Left ventricle myocardium superior (tissue), 1 donor: ENCODE measurements at regions not wholly inside any gene's neighbourhood (a gene's known extent, or its start where the extent isn't known, plus 50 kb on each side); places are given as distances from the start of the nearest gene placed in this dataset.
"Not testable (repeated sequence)": the region's sequence is repeated elsewhere in the genome, so short reads cannot be mapped to it uniquely, and the experiment has no call there.

ENCODE experiments used
- ATAC-seq: fragments of 200-7000 bp; cut with Tn5 transposase; one replicate; pipeline ENCODE4 v1.9.1; 2020; ENCODE audit warnings: mild to moderate bottlenecking, moderate library complexity
- DNase-seq: peaks from one replicate; pipeline ENCODE4 v3.0.0-alpha.2; 2020
- intact Hi-C: fragments of 100-400 bp; cut with micrococcal nuclease; formaldehyde crosslinking; loops from one replicate; pipeline ENCODE4 v1.11.0; 2022
- donor health status: DM: no; HTN: yes; CAD: no; lungs with severe emphysema.

DNA sequence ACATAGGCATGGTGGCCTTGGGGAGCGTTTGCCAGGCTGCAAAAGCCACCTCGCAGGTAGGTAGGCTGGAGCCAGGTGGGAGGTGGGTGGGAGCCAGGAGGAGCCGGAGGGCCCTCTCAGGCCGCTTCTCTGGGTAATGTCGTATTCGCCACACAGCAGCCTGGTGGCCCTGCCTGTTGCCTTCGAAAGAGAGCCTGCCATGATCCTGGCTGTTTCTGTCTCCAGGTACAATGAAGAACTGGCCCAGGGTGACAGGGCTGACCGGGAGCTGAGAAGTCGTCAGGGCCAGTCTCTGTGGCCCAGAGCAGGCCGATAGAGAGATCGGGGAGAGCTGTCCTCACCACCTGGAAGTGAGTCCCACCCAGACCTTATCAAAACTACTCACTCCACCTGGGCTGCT lies 4477.8 kb upstream of the OR11H1 start:
- ATAC-seq, DNase-seq, intact Hi-C loops: not testable (repeated sequence)

GRCh38 chr22:11051401-11052112 lies 4476.4 kb upstream of the OR11H1 start:
- DNase-seq, intact Hi-C loops, ATAC-seq: not testable (repeated sequence)

- ATAC-seq, result peak; percentile 26
- DNase-seq, intact Hi-C loops: not testable (repeated sequence)
Observed at GRCh38 chr22:11053403-11054344, 4474.3 kb upstream of the OR11H1 start.

DNA sequence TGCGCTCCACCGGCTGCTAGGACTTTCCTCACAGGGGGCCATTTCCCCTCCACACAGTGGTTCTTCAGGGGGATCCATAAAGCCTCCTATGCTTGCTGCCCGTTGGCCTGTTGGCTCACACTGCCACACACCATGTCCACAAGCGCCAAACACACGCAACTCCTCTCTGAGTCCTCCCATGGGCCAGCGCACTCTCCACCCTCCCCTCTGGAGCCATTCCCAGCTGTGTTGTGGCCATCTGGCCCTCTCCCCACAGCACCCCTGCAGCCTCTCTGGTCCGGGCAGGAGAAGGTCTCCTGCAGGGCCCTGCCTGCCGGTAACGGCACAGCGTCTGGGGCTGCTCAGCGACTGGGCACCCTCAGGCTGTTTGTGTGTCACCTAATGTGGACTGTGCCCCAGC lies 4473.3 kb upstream of the OR11H1 start:
- ATAC-seq, intact Hi-C loops, DNase-seq: not testable (repeated sequence)

GRCh38 chr22:11055176-11055575 lies 4472.8 kb upstream of the OR11H1 start:
- intact Hi-C loops, DNase-seq: not testable (repeated sequence)
- peak; percentile 4 for ATAC-seq

- DNase-seq, intact Hi-C loops: not testable (repeated sequence)
Observed at GRCh38 chr22:11057955-11058547, 4469.9 kb upstream of the OR11H1 start.

DNA sequence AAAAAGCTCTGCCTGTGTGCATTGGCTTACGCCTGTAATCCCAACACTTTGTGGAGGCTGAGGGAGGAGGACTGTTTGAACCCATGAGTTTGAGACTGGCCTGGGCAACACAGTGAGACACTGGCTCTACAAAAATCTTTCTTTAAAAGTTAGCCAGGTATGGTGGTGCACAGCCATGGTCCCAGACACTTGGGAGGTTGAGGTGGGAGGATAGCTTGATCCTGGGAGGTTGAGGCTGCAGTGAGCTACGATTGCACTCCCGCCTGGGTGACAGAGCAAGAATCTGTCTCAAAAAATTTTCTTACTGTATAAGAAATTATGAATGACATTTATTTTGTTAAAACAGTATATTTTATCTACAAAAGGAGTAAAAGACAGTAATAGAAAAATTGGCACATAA lies 4468.9 kb upstream of the OR11H1 start:
- ATAC-seq, DNase-seq, intact Hi-C loops: not testable (repeated sequence)

More at GRCh38 chr22:11057955-11058547, 4469.9 kb upstream of the OR11H1 start:
- not testable (repeated sequence) for ATAC-seq

- intact Hi-C loops, ATAC-seq, DNase-seq: not testable (repeated sequence)
Observed at GRCh38 chr22:11060797-11061196, 4467.2 kb upstream of the OR11H1 start.

- ATAC-seq, DNase-seq, intact Hi-C loops: not testable (repeated sequence)
Observed at GRCh38 chr22:11062534-11062933, 4465.5 kb upstream of the OR11H1 start.

DNA sequence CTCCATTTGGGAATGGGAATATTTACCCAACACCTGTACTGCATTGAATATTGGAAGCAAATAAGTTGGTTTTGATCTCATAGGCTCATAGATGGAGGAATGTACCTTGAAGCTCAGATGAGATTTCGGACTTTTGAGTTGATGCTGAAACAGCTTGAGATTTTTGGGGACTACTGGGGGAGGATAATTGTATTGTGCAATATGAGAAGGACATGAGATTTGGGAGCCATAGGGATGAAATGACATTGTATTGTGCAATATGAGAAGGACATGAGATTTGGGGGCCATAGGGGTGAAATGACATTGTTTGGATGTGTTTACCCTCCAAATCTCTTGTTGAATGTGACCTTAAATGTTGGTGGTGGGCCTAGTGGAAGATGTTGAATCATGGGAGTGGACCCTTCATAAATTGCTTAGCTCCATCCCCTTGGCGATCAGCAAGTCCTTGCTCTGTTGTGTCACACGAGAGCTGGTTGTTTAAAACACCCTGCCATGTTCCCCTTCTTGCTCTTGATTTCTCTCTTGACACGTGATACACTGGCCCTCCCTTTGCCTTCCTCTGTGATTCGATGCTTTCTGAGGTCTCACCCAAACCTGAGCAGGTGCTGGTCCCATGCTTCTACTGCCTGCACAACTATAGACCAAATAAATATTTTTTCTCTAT lies 4464.8 kb upstream of the OR11H1 start:
- ATAC-seq, intact Hi-C loops, DNase-seq: not testable (repeated sequence)

DNA sequence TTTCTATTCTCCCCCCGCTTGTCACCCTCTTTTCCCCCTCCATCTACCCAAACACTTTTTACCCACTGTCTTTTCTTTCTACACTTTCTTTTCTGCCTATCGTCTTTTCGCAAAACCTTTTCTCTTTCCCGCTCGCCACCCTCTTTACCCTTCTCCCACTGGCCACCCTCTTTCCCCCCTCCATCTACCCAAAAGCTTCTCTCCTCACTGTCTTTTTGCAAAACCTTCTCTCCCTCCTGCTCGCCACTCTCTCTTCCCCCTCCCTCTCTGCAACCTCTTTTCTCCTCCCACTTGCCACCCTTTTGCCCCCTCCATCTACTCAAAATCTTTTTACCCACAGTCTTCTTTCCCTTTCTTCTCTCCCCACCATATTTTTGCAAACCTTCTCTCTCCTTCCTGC lies 4462.8 kb upstream of the OR11H1 start:
- ATAC-seq, intact Hi-C loops, DNase-seq: not testable (repeated sequence)

DNA sequence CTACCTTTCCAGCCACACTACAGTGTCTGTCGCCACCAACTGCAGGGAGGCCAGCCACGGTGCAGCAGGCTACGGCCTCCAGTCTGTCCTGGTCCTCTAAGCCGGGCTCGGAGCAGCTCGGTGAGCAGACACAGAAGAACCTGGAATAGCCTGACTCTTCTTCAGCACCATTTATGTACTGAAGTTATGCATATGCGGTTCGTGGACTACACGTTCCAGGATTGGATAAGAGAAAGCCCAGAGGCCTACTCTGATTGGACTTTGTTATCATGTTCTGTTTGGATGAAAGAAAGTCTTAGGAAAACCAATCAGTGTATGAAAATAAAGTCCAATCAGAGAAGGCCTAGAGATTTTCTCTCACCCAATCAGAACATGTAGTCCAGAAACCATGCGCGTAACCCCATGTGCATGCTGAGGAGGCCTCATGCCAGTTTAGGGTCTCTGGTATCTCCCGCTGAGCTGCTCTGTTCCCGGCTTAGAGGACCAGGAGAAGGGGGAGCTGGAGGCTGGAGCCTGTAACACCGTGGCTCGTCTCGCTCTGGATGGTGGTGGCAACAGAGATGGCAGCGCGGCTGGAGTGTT lies 4462.0 kb upstream of the OR11H1 start:
- intact Hi-C loops, DNase-seq, ATAC-seq: not testable (repeated sequence)

DNA sequence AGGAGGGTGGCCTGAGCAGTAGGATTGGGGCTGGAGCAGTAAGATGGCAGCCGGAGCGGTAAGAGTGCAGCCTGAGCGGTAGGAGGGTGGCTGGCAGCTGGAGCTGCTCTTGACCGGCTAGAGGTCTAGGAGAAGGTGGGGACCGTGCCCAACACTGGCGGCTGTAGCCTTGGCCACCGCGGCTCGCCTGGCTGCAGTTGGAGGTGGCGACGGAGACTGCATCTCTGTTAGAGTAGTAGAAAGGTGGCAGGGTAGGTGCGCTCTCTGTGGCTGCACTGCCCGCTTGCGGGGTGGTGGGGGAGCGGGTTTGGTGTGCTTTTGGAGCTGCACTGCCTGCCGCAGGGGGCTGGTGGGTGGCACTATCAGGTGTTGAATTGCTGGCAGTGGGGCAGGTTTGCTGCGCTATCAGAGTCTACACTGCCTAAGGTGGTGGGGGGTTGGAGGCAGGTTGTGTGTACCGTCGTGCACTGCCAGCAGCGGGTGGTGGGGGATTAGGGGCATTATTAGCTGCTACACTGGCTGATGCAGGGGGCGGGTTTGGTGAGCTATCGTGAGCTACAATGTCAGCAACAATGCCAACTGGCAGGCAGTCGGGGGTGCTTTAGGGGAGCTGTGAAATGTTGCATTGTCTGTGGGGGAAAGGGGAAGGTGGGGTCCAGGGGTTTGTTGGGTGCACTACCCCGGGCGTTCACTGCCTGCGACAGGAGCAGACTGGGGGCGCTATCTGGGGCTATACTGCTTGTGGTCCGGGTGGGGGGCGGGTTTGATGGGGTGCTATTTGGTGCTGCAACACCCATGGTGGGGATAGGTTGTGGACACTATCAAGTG lies 4461.3 kb upstream of the OR11H1 start:
- ATAC-seq (no peak), DNase-seq (no peak)
- intact Hi-C loops, result no loop called here

DNA sequence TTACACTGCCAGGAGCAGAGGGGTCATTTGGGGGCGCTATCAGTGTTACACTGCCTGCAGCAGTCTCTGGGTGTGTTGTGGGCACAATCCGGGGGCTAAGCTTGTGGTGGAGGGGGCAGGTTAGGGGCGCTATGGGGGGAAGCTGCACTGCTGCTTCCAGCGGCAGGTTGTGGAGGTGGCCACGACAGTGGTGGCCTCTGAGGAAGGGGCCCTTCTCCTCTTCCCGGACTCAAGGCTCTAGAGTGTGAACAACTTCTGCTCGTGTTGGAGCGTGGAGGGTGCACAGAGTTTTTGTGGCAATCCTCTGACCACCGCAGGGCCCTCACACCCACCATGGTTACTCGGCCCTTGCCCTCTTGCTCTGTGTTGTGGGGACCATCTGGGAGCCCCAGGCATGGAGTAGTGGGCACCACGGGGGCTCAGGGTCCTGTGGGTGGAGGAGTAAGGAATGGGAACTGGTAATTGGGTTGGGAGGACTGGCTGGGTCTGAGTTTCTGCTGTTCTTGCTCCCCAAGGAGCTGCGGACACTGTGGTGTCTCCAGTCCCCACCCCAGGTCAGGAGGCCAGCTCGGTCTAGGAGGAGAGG lies 4460.6 kb upstream of the OR11H1 start:
- ATAC-seq, DNase-seq, intact Hi-C loops: not testable (repeated sequence)

DNA sequence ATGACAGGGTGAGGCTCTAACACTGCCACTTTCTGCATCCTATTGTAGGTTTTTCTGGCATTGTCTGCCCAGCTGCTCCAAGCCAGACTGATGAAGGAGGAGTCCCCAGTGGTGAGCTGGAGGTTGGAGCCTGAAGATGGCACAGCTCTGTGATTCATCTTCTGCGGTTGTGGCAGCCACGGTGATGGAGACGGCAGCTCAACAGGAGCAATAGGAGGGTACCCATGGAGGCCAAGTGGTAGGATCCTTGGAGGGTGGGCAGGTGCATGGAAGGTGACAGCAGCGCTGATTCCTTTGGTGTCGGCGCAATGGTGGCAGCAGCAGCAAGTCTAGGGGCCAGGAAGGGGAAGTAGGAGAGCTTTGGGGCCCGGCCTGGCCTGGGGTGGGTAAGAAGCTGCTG lies 4460.1 kb upstream of the OR11H1 start:
- DNase-seq, ATAC-seq, intact Hi-C loops: not testable (repeated sequence)

DNA sequence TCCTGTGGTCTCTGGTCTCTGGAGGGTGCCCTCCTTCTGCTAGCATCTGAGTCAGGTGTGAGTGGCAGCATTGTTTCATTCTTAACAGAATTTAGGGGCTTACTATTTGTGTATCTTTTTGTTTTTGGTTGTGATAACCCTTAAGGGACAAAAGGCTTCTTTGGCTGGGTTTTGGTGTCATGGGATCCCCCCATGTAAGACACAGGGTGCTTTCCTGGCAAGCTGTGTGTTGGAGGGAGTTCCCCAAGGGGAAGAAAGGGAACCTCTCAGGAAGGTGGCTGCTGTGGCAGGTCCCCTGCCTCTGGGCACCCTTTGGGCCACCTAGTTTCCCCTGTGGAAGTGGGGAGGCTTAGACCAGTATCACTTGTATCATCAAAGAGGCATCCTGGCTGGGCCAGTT lies 4459.6 kb upstream of the OR11H1 start:
- DNase-seq, intact Hi-C loops, ATAC-seq: not testable (repeated sequence)
